GM12878 (cell line): ENCODE measurements at regions not wholly inside any gene's neighbourhood (a gene's known extent, or its start where the extent isn't known, plus 50 kb on each side); places are given as distances from the start of the nearest gene placed in this dataset.

Source experiments
- ATAC-seq: fragments of 200-7000 bp; cut with Tn5 transposase; 3 replicates; pipeline ENCODE4 v1.9.1; 2020; ENCODE audit warnings: mild to moderate bottlenecking, moderate library complexity
- BruUV-seq: library from RNA; stranded (reverse); fragments of 400-500 nt; replicated peaks from 2 replicates; lab custom pipeline; 2021; lab: Mats Ljungman, UMichigan
- CTCF ChIA-PET: fragments of 300-600 bp; sonication (Branson Sonifier 250); formaldehyde crosslinking; extraction: SDS; loops from one replicate; lab custom pipeline; 2021; ENCODE audit warnings: inconsistent platforms; lab: Yijun Ruan, JAX
- POLR2A ChIA-PET: fragments of 350-600 bp; formaldehyde crosslinking; extraction: SDS; loops from one replicate; lab custom pipeline; 2021; ENCODE audit warnings: inconsistent platforms; lab: Charles Lee
- RAD21 ChIA-PET: fragments of 300-600 bp; sonication (Branson Sonifier 250); formaldehyde crosslinking; loops from one replicate; lab custom pipeline; 2023; ENCODE audit warnings: antibody characterized with exemption; ENCODE audit not compliant: unreplicated experiment; lab: Charles Lee
- SMC1A ChIA-PET: fragments of 300-600 bp; sonication (Branson Sonifier 250); formaldehyde crosslinking; loops from one replicate; lab custom pipeline; 2023; ENCODE audit not compliant: unreplicated experiment, uncharacterized antibody; lab: Charles Lee
- DNase-seq: peaks from one replicate; pipeline ENCODE4 v3.0.0-alpha.2; 2011; ENCODE audit warnings: low read depth, low spot score
- FAIRE-seq: peaks from 3 replicates; lab custom pipeline; 2011; peaks lifted over from hg19 to GRCh38; lab: Jason Lieb, UNC
- H2AFZ ChIP-seq: 2 replicates; pipeline ENCODE4 v1.6.0; 2011; ENCODE audit warnings: low read depth, low read length, control low read depth; ENCODE audit not compliant: control insufficient read depth
- H3K27ac ChIP-seq: 2 replicates; pipeline ENCODE4 v1.5.1; 2011; ENCODE audit warnings: control low read depth; ENCODE audit not compliant: control insufficient read depth, insufficient read depth
- H3K27me3 ChIP-seq, 2 experiments: replicated peaks in 1 of 2; 2 replicates each; pipeline versions ENCODE4 v1.6.0 to v1.6.1; 2011; ENCODE audit warnings: low read length in 1 of 2; ENCODE audit not compliant: control insufficient read depth in 2 of 2, insufficient read depth in 2 of 2
- H3K36me3 ChIP-seq, 2 experiments: 2 replicates each; pipeline ENCODE4 v1.5.1; 2011; ENCODE audit warnings: low read length in 1 of 2; ENCODE audit not compliant: control insufficient read depth in 2 of 2, insufficient read depth in 2 of 2
- H3K4me1 ChIP-seq: 2 replicates; pipeline ENCODE4 v1.6.1; 2011; ENCODE audit warnings: mild to moderate bottlenecking, low read length, moderate library complexity, mixed read lengths; ENCODE audit not compliant: control insufficient read depth, insufficient read depth
- H3K4me2 ChIP-seq: 2 replicates; pipeline ENCODE4 v1.6.0; 2011; ENCODE audit warnings: control low read depth; ENCODE audit not compliant: control insufficient read depth, insufficient read depth
- H3K4me3 ChIP-seq: fragments of 200-600 bp; sonication (generic); 2 replicates; pipeline ENCODE4 v1.5.1; 2016
- H3K79me2 ChIP-seq: 2 replicates; pipeline ENCODE4 v1.6.0; 2011; ENCODE audit warnings: low read length; ENCODE audit not compliant: control insufficient read depth, insufficient read depth
- H3K9ac ChIP-seq: 2 replicates; pipeline ENCODE4 v1.8.0; 2011; ENCODE audit warnings: low read length, control low read depth, mixed read lengths; ENCODE audit not compliant: control insufficient read depth, insufficient read depth
- H3K9me3 ChIP-seq: replicated peaks from 3 replicates; pipeline ENCODE4 v1.5.1; 2011; ENCODE audit warnings: mild to moderate bottlenecking, low read length; ENCODE audit not compliant: control insufficient read depth, insufficient read depth
- H4K20me1 ChIP-seq: 2 replicates; pipeline ENCODE4 v1.6.0; 2011; ENCODE audit not compliant: control insufficient read depth, insufficient read depth
- EED ChIP-seq: sonication (generic); IDR thresholded peaks from 2 replicates; pipeline ENCODE4 v1.6.1; 2016; ENCODE audit warnings: antibody characterized with exemption, low read depth
- MTA2 ChIP-seq: fragments of 450-650 bp; IDR thresholded peaks from 2 replicates; pipeline ENCODE4 v1.6.1; 2016; ENCODE audit warnings: low read depth, mild to moderate bottlenecking, moderate library complexity
- NFYB ChIP-seq: IDR thresholded peaks from 2 replicates; pipeline ENCODE4 v1.6.1; 2011; ENCODE audit warnings: low read depth, mild to moderate bottlenecking, low read length, improper control_type of control experiment, moderate library complexity; ENCODE audit not compliant: insufficient read depth
- POLR2AphosphoS2 ChIP-seq: IDR thresholded peaks from 2 replicates; pipeline ENCODE4 v1.6.1; 2011; ENCODE audit warnings: low read depth, mild to moderate bottlenecking, low read length, improper control_type of control experiment, moderate library complexity
- SMAD1 ChIP-seq: fragments of 450-650 bp; IDR thresholded peaks from 2 replicates; pipeline ENCODE4 v1.6.1; 2018; ENCODE audit warnings: mild to moderate bottlenecking, low read depth; ENCODE audit not compliant: partially characterized antibody
- ZNF384 ChIP-seq: IDR thresholded peaks from 2 replicates; pipeline ENCODE4 v1.6.1; 2012; ENCODE audit warnings: low read depth, mild to moderate bottlenecking, low read length, improper control_type of control experiment, borderline replicate concordance
- ZZZ3 ChIP-seq: IDR thresholded peaks from 2 replicates; pipeline ENCODE4 v1.6.1; 2011; ENCODE audit warnings: low read depth; ENCODE audit not compliant: control insufficient read depth, insufficient read length
- WGBS: methylation state at CpG from one replicate; pipeline ENCODE4 v1.1.6; 2016; ENCODE audit warnings: low lambda C conversion rate; ENCODE audit not compliant: insufficient replicate concordance, insufficient coverage; ENCODE audit errors: missing lambda C conversion rate; 5-methylcytosine and 5-hydroxymethylcytosine counted together
- in situ Hi-C: fragments of 300-500 bp; cut with MboI; formaldehyde crosslinking; loops from 9 replicates; pipeline ENCODE4 v1.14.3; 2018; ENCODE audit warnings: mixed read lengths
- intact Hi-C: fragments of 100-400 bp; cut with micrococcal nuclease; formaldehyde crosslinking; loops from one replicate; pipeline ENCODE4 v1.14.2; 2022; ENCODE audit not compliant: unreplicated experiment
- TF ChIP-seq, protein P1 (sequence below): fragments of 450-650 bp; IDR thresholded peaks from 2 replicates; pipeline ENCODE4 v1.6.1; 2014; ENCODE audit warnings: mild to moderate bottlenecking
- TF ChIP-seq, protein P2 (sequence below): fragments of 450-650 bp; IDR thresholded peaks from 2 replicates; pipeline ENCODE4 v1.6.1; 2017; ENCODE audit warnings: mild to moderate bottlenecking, low read depth, inconsistent platforms; ENCODE audit not compliant: poor library complexity, severe bottlenecking
- TF ChIP-seq, protein P3 (sequence below): IDR thresholded peaks from 2 replicates; pipeline ENCODE4 v1.6.1; 2012; ENCODE audit warnings: low read depth, low read length, improper control_type of control experiment
- TF ChIP-seq, protein P4 (sequence below), 3 experiments: IDR thresholded peaks in 2 of 3; conservative IDR thresholded peaks in 1 of 3; 2 replicates each; pipeline ENCODE4 v1.5.1; 2011; ENCODE audit warnings: low read depth in 3 of 3, low read length in 3 of 3, mild to moderate bottlenecking in 3 of 3, control low read depth in 2 of 3, moderate library complexity in 2 of 3, inconsistent platforms in 1 of 3, mixed read lengths in 1 of 3; ENCODE audit not compliant: control insufficient read depth in 2 of 3, insufficient read depth in 1 of 3; ENCODE audit errors: extremely low read depth in 1 of 3

DNA sequence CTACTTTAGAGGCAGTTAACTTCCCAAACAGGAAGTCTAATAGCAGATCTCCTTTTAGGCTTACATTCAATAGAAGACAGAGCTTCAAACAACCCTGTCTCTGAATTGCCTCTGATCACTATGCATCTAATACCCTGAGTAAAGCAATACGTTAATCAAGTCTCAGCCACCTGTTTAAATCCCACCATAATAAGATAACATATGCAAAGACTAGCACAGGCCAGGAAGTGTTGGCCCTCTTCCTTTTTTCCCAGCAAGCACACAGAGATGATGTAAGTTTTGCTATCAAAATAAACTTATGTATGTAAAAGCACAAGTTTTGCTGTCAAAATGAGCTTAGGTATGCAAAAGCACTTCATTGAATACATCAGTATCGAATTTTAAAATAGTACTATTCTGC is 385.5 kb downstream of the RND3 start:
- CTCF ChIA-PET = no interaction called here
- RAD21 ChIA-PET = no interaction called here
- TF ChIP-seq, protein P1, sequence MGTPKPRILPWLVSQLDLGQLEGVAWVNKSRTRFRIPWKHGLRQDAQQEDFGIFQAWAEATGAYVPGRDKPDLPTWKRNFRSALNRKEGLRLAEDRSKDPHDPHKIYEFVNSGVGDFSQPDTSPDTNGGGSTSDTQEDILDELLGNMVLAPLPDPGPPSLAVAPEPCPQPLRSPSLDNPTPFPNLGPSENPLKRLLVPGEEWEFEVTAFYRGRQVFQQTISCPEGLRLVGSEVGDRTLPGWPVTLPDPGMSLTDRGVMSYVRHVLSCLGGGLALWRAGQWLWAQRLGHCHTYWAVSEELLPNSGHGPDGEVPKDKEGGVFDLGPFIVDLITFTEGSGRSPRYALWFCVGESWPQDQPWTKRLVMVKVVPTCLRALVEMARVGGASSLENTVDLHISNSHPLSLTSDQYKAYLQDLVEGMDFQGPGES = no peak
- no peak for TF ChIP-seq EED
- no peak for TF ChIP-seq MTA2
- TF ChIP-seq, protein P2, sequence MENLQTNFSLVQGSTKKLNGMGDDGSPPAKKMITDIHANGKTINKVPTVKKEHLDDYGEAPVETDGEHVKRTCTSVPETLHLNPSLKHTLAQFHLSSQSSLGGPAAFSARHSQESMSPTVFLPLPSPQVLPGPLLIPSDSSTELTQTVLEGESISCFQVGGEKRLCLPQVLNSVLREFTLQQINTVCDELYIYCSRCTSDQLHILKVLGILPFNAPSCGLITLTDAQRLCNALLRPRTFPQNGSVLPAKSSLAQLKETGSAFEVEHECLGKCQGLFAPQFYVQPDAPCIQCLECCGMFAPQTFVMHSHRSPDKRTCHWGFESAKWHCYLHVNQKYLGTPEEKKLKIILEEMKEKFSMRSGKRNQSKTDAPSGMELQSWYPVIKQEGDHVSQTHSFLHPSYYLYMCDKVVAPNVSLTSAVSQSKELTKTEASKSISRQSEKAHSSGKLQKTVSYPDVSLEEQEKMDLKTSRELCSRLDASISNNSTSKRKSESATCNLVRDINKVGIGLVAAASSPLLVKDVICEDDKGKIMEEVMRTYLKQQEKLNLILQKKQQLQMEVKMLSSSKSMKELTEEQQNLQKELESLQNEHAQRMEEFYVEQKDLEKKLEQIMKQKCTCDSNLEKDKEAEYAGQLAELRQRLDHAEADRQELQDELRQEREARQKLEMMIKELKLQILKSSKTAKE = no peak
- no peak for TF ChIP-seq SMAD1
- TF ChIP-seq NFYB = no peak
- TF ChIP-seq, protein P3, sequence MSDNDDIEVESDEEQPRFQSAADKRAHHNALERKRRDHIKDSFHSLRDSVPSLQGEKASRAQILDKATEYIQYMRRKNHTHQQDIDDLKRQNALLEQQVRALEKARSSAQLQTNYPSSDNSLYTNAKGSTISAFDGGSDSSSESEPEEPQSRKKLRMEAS = no peak
- TF ChIP-seq POLR2AphosphoS2 = no peak
- TF ChIP-seq ZNF384 = no peak
- TF ChIP-seq, protein P4, sequence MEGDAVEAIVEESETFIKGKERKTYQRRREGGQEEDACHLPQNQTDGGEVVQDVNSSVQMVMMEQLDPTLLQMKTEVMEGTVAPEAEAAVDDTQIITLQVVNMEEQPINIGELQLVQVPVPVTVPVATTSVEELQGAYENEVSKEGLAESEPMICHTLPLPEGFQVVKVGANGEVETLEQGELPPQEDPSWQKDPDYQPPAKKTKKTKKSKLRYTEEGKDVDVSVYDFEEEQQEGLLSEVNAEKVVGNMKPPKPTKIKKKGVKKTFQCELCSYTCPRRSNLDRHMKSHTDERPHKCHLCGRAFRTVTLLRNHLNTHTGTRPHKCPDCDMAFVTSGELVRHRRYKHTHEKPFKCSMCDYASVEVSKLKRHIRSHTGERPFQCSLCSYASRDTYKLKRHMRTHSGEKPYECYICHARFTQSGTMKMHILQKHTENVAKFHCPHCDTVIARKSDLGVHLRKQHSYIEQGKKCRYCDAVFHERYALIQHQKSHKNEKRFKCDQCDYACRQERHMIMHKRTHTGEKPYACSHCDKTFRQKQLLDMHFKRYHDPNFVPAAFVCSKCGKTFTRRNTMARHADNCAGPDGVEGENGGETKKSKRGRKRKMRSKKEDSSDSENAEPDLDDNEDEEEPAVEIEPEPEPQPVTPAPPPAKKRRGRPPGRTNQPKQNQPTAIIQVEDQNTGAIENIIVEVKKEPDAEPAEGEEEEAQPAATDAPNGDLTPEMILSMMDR (IDR thresholded peaks at IDR 0.05 in 2 of 3, conservative IDR thresholded peaks at IDR 0.05 in 1 of 3; ENCODE audit: control insufficient read depth in 2 of 3, extremely low read depth in 1 of 3, insufficient read depth in 1 of 3, low read depth in 3 of 3, low read length in 3 of 3) = no peak
- TF ChIP-seq ZZZ3 = no peak

More for the DNA sequence above, 385.5 kb downstream of the RND3 start:
- ATAC-seq (no peak), FAIRE-seq (no peak), DNase-seq (no peak)
- H3K79me2 ChIP-seq = no peaks in the 10 kb centered on the region
- in situ Hi-C loops = no loop called here
- no TSS peak for BruUV-seq
- no peaks in the 10 kb centered on the region for H3K27me3 ChIP-seq
- H2AFZ ChIP-seq = no peak overlapping the region
- POLR2A ChIA-PET = no interaction called here
- no peak overlapping the region for H3K9ac ChIP-seq
- H3K4me2 ChIP-seq = no peak overlapping the region
- no peak overlapping the region for H3K27ac ChIP-seq
- 0% methylated on average over 2 of the region's 2 CpGs for WGBS
- no peaks in the 10 kb centered on the region for H3K4me1 ChIP-seq
- H3K9me3 ChIP-seq = no peaks in the 10 kb centered on the region
- no peaks in the 10 kb centered on the region for H3K36me3 ChIP-seq
- no peaks in the 10 kb centered on the region for H4K20me1 ChIP-seq
- intact Hi-C loops = no loop called here
- no peak overlapping the region for H3K4me3 ChIP-seq
- SMC1A ChIA-PET = no interaction called here
